ENCODE measurements at regions not wholly inside any gene's neighbourhood (a gene's known extent, or its start where the extent isn't known, plus 50 kb on each side); places are given as distances from the start of the nearest gene placed in this dataset.

GRCh38 chr20:6940048-6940447, 172.6 kb downstream of the BMP2 start:
- ATAC-seq (no peak), DNase-seq (ENCODE audit: missing footprints) (no peak)
- intact Hi-C loops (cut with DNase I) = no loop called here

GRCh38 chr20:6940876-6941275, 173.4 kb downstream of the BMP2 start:
- DNase-seq (ENCODE audit: missing footprints) (no peak), ATAC-seq (no peak)
- intact Hi-C loops (cut with DNase I) = no loop called here

- DNase-seq (ENCODE audit: missing footprints) (no peak), ATAC-seq (no peak)
- intact Hi-C loops (cut with DNase I) = no loop called here
Measured at GRCh38 chr20:6941571-6941970, 174.1 kb downstream of the BMP2 start.

- DNase-seq (ENCODE audit: missing footprints) (no peak), ATAC-seq (no peak)
- intact Hi-C loops (cut with DNase I) = no loop called here
Measured at GRCh38 chr20:6942266-6942665, 174.8 kb downstream of the BMP2 start.

GRCh38 chr20:6944292-6944691, 176.8 kb downstream of the BMP2 start:
- no peak for ATAC-seq
- DNase-seq (ENCODE audit: missing footprints) = no peak
- intact Hi-C loops (cut with DNase I) = no loop called here

GRCh38 chr20:6953611-6954010, 186.1 kb downstream of the BMP2 start:
- intact Hi-C loops (cut with DNase I) = no loop called here

GRCh38 chr20:6954219-6954618, 186.7 kb downstream of the BMP2 start:
- ATAC-seq = no peak
- no peak for DNase-seq (ENCODE audit: missing footprints)
- intact Hi-C loops (cut with DNase I) = no loop called here

More at GRCh38 chr20:6953611-6954010, 186.1 kb downstream of the BMP2 start:
- DNase-seq (ENCODE audit: missing footprints) = no peak
- no peak for ATAC-seq

- ATAC-seq = no peak
- DNase-seq (ENCODE audit: missing footprints) = no peak
- intact Hi-C loops (cut with DNase I) = no loop called here
Measured at GRCh38 chr20:6956056-6956455, 188.6 kb downstream of the BMP2 start.

GRCh38 chr20:6956574-6956973, 189.1 kb downstream of the BMP2 start:
- DNase-seq (ENCODE audit: missing footprints) (no peak), ATAC-seq (no peak)
- intact Hi-C loops (cut with DNase I) = no loop called here

GRCh38 chr20:6959900-6960312, 192.4 kb downstream of the BMP2 start:
- DNase-seq (ENCODE audit: missing footprints) = no peak
- no peak for ATAC-seq
- intact Hi-C loops (cut with DNase I) = no loop called here

- intact Hi-C loops (cut with DNase I) = no loop called here
- no peak for DNase-seq (ENCODE audit: missing footprints)
- ATAC-seq = no peak
Measured at GRCh38 chr20:6966721-6967120, 199.2 kb downstream of the BMP2 start.

GRCh38 chr20:6974838-6975237, 207.4 kb downstream of the BMP2 start:
- ATAC-seq (no peak), DNase-seq (ENCODE audit: missing footprints) (no peak)
- intact Hi-C loops (cut with DNase I) = no loop called here

- no peak for ATAC-seq
- intact Hi-C loops (cut with DNase I) = no loop called here
- DNase-seq (ENCODE audit: missing footprints) = no peak
Measured at GRCh38 chr20:6975311-6975710, 207.8 kb downstream of the BMP2 start.

GRCh38 chr20:6976106-6976900, 208.8 kb downstream of the BMP2 start:
- intact Hi-C loops (cut with DNase I) = no loop called here
- no peak for DNase-seq (ENCODE audit: missing footprints)
- no peak for ATAC-seq

GRCh38 chr20:6979621-6980020, 212.1 kb downstream of the BMP2 start:
- ATAC-seq (no peak), DNase-seq (ENCODE audit: missing footprints) (no peak)
- intact Hi-C loops (cut with DNase I) = no loop called here

- DNase-seq (ENCODE audit: missing footprints) = no peak
- intact Hi-C loops (cut with DNase I) = no loop called here
- ATAC-seq = no peak
Measured at GRCh38 chr20:6993011-6993410, 225.5 kb downstream of the BMP2 start.

GRCh38 chr20:6993511-6993910, 226.0 kb downstream of the BMP2 start:
- intact Hi-C loops (cut with DNase I) = no loop called here
- no peak for DNase-seq (ENCODE audit: missing footprints)
- ATAC-seq = no peak

GRCh38 chr20:6994452-6994851, 227.0 kb downstream of the BMP2 start:
- ATAC-seq = no peak
- DNase-seq (ENCODE audit: missing footprints) = no peak
- intact Hi-C loops (cut with DNase I) = no loop called here

- intact Hi-C loops (cut with DNase I) = no loop called here
- ATAC-seq (no peak), DNase-seq (ENCODE audit: missing footprints) (no peak)
Measured at GRCh38 chr20:6998909-6999308, 231.4 kb downstream of the BMP2 start.

- ATAC-seq (no peak), DNase-seq (ENCODE audit: missing footprints) (no peak)
- intact Hi-C loops (cut with DNase I) = no loop called here
Measured at GRCh38 chr20:6999381-6999780, 231.9 kb downstream of the BMP2 start.

- no peak for ATAC-seq
- DNase-seq (ENCODE audit: missing footprints) = no peak
- intact Hi-C loops (cut with DNase I) = no loop called here
Measured at GRCh38 chr20:7003598-7003997, 236.1 kb downstream of the BMP2 start.
